ENCODE measurements at regions not wholly inside any gene's neighbourhood (a gene's known extent, or its start where the extent isn't known, plus 50 kb on each side); places are given as distances from the start of the nearest gene placed in this dataset.
"Not testable (repeated sequence)": the region's sequence is repeated elsewhere in the genome, so short reads cannot be mapped to it uniquely, and the experiment has no call there.

GRCh38 chr14:82759656-82760055 is 1226.0 kb upstream of the SEL1L start:
- no peak for DNase-seq

- DNase-seq: no peak
Observed at GRCh38 chr14:82766123-82766522, 1232.5 kb upstream of the SEL1L start.

- no peak for DNase-seq
Observed at GRCh38 chr14:82766996-82767395, 1233.3 kb upstream of the SEL1L start.

GRCh38 chr14:82776958-82777357 is 1243.3 kb upstream of the SEL1L start:
- no peak for DNase-seq

GRCh38 chr14:82778008-82778590 is 1244.4 kb upstream of the SEL1L start:
- no peak for DNase-seq

- DNase-seq: no peak
Observed at GRCh38 chr14:82778601-82779000, 1244.9 kb upstream of the SEL1L start.

GRCh38 chr14:82779301-82779700 is 1245.6 kb upstream of the SEL1L start:
- no peak for DNase-seq

- DNase-seq: no peak
Observed at GRCh38 chr14:82785756-82786482, 1252.3 kb upstream of the SEL1L start.

GRCh38 chr14:82786483-82786880 is 1252.8 kb upstream of the SEL1L start:
- no peak for DNase-seq

GRCh38 chr14:82796086-82796485 is 1262.4 kb upstream of the SEL1L start:
- no peak for DNase-seq

- DNase-seq: no peak
Observed at GRCh38 chr14:82798276-82798675, 1264.6 kb upstream of the SEL1L start.

GRCh38 chr14:82805892-82806825 is 1272.5 kb upstream of the SEL1L start:
- no peak for DNase-seq

GRCh38 chr14:82811246-82811645 is 1277.6 kb upstream of the SEL1L start:
- DNase-seq: no peak

GRCh38 chr14:82814339-82814738 is 1280.7 kb upstream of the SEL1L start:
- DNase-seq: not testable (repeated sequence)

- no peak for DNase-seq
Observed at GRCh38 chr14:82830596-82830995, 1296.9 kb upstream of the SEL1L start.

- no peak for DNase-seq
Observed at GRCh38 chr14:82836256-82836950, 1302.8 kb upstream of the SEL1L start.

- DNase-seq: no peak
Observed at GRCh38 chr14:82837611-82838140, 1304.0 kb upstream of the SEL1L start.

GRCh38 chr14:82850576-82850975 is 1316.9 kb upstream of the SEL1L start:
- DNase-seq: no peak

- DNase-seq: no peak
Observed at GRCh38 chr14:82854131-82854530, 1320.5 kb upstream of the SEL1L start.

GRCh38 chr14:82854901-82855300 is 1321.2 kb upstream of the SEL1L start:
- DNase-seq: no peak

- DNase-seq: no peak
Observed at GRCh38 chr14:82855912-82856391, 1322.3 kb upstream of the SEL1L start.

- DNase-seq: no peak
Observed at GRCh38 chr14:82861313-82861712, 1327.7 kb upstream of the SEL1L start.

- no peak for DNase-seq
Observed at GRCh38 chr14:82872494-82872893, 1338.8 kb upstream of the SEL1L start.

Measured in activated CD4-positive, alpha-beta T cell treated with anti-CD3 and anti-CD28 coated beads, Interleukin-2, amount 50 U/mL, for 4 hours (primary cell).